Putamen (tissue), 1 donor: ENCODE measurements at regions not wholly inside any gene's neighbourhood (a gene's known extent, or its start where the extent isn't known, plus 50 kb on each side); places are given as distances from the start of the nearest gene placed in this dataset.
"Not testable (repeated sequence)": the region's sequence is repeated elsewhere in the genome, so short reads cannot be mapped to it uniquely, and the experiment has no call there.

Experiments
- DNase-seq: peaks from one replicate; pipeline ENCODE4 v3.0.0-alpha.2; 2016; ENCODE audit warnings: low spot score

DNA sequence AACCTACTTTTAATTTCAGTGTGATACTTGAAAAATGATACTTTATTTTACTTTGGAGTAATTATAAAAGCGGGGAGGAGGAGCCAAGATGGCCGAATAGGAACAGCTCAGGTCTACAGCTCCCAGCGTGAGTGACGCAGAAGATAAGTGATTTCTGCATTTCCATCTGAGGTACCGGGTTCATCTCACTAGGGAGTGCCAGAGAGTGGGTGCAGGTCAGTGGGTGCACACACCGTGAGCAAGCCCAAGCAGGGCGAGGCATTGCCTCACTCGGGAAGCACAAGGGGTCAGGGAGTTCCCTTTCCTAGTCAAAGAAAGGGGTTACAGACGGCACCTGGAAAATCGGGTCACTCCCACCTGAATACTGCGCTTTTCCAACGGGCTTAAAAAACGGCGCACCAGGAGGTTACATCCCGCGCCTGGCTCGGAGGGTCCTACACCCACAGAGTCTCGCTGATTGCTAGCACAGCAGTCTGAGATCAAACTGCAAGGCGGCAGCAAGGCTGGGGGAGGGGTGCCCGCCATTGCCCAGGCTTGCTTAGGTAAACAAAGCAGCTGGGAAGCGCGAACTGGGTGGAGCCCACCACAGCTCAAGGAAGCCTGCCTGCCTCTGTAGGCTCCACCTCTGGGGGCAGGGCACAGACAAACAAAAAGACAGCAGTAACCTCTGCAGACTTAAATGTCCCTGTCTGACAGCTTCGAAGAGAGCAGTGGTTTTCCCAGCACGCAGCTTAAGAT, 640.3 kb downstream of the EPHA3 start:
- not testable (repeated sequence) for DNase-seq

DNA sequence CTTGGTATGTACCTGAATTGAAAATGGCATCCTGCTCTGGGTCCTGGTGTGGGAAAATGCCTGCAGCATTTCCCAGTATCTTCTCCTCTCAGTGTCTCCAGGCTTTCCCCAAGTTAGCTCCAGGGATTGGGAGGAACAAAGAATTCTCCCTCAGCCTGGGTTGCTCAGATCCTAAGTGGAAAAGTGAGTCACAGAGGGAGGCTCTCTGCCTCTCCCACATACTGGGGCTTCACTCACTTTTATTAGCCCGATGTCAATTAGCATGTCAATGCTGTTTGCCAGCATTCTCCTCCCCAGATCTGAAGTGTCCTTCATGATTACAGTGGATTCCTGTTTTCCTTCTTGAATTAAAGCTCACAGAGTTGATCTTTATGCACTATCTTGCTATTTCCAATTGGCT, 655.0 kb downstream of the EPHA3 start:
- no peak for DNase-seq

DNA sequence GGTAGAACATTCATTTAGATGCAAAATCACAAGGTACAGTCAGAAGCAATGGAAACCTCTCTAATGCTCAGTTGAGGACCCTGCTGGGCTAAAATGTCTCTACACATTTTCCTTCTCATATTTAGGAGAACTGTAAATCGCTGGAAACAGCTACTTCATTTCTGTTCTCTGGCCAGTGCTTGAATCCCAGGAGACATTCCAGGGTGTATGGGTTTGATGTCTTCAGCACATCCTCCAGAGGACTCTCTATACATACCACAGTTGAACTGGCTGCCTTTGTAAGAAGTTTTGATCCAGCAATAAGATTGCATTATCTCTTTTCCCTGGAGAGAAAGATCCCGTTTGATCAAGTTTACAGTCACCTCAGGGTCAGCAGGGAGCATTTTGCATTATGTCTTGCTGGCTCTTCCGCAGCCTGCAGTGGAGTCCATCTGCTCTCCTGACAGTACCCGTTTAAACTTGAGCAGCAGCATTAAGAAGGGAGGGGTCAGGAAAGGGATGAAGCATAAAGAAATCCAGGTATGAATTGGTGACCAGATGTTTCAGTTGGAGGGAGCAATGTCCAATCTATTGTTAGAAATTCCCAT, 676.0 kb downstream of the EPHA3 start:
- no peak for DNase-seq

DNA sequence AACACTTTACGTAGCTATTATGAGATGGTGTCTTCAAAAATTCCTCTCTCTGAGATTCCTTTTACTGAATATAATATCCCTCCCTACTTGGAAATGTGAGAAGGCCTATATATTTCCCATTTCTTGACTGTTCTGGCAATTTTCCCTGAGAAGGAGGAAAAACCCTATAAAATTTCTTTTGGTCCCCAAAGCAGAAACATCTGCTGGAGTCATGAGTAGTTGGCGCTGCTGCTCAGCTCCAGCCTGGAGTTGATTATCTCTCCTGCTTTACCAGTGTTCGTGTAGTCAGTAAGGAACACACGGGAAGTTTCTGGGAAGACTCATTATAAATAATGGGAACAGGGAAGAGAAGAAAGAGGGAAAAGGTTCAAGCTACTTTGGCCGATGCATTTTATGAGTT, 680.1 kb downstream of the EPHA3 start:
- DNase-seq, result no peak

DNA sequence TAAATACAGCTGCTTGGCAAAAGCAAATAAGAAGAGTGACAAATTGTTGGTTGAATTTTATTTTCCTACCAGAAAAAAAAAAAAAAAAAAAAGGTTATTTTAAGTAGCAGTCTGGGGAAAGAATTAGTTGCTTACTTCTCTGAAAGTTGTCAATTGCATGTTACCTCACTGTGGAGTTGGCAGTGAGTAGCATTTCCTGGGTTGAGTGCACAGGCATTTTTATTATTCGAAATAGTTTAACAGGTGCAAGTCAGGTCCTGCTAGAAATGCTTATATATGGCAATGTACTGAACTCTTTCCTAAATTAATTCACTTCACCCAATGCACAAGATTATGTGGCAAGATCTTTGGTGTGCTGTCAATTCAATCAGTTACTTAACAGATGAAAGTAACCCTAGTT, 680.6 kb downstream of the EPHA3 start:
- no peak for DNase-seq

DNA sequence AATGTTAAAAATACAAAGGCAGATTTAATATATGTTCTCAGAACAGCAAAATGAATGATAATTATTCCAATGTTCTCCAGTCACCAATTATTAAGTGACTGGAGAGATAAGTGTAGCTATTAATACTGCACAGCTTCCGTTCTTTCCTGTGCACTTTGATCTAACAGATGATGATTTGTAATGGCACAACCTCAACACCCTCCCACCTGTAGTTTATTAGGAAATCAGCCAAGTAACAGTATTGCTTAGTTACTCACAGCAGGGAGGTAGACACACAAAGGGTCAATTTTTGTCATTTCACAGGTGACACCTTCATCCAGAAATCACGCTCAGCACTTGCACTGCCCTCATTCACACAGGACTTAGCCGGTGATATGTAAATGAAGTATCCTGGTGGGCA, 688.1 kb downstream of the EPHA3 start:
- no peak for DNase-seq

DNA sequence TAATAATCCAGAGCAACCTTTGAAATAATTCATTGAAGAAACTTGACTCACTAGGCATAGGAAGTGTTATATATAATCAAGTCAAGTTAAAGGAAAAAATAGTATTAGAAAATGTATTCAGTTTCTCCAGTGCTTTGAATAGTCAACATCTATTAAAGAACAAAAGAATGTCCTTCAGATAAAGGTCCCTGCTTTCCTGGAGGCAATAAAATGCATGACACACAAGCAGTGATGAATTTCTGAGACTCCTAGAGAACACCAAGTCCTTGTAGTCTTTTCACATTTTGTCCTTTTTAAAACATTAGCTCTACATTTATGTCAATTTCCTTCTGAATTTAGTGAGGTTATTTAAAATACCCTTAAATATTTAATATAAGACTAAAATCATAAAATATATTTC, 695.5 kb downstream of the EPHA3 start:
- DNase-seq, result no peak

DNA sequence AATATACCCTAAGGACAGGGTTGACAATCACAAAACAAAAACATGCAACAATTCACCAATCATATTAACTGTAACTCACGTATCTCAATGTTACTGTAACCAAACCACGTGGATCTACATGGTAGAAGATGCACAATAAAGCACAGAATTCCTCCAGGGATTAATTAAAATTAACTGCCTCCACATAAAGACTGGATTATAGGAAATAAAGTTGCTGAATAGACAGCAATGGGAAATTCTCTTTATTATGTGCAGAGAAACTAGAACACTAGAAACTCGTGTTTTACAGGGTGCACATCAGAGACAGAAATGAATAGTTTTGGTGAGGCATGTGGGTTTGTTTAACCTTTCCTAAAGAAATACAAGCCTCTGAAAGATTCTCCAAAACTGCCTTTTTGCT, 696.3 kb downstream of the EPHA3 start:
- no peak for DNase-seq

DNA sequence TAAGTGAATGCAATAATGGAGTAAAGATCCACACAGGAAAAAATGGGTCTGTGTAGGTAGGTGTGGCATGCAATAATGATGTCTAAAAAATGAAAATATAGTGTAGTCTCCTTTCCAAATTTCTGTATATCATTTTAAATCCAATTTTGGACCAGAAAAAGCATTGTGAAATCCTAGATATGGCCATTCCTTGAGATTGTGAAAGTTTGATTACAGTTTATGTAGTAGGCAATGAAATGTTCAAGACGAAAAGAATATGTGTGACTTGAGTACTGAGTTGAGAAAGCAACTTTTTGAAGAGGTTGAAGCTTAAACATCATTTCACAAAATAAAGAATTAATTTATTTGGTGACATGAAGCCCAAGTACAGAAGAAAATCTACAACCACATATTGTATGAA, 698.7 kb downstream of the EPHA3 start:
- no peak for DNase-seq

DNA sequence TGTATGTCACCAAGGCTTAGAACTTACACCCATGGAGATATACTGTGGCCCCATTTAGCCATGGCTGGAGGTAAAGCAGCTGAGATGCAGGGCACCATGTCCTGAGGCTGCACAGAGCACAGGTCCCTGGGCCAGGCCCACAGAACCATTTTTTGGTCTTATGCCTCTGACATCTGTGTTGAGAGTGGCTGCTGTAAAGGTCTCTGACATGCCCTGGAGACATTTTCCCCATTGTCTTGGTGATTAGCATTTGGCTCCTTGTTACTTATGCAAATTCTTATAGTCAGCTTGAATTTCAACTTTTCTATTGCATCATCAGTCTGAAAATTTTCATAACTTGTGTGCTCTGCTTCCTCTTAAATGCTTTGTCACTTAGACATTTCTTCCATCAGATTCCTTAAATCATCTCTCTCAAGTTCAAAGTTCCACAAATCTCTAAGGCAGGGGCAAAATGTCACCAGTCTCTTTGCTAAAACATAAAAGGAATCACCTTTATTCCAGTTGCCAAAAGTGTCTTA, 701.3 kb downstream of the EPHA3 start:
- DNase-seq, result no peak

DNA sequence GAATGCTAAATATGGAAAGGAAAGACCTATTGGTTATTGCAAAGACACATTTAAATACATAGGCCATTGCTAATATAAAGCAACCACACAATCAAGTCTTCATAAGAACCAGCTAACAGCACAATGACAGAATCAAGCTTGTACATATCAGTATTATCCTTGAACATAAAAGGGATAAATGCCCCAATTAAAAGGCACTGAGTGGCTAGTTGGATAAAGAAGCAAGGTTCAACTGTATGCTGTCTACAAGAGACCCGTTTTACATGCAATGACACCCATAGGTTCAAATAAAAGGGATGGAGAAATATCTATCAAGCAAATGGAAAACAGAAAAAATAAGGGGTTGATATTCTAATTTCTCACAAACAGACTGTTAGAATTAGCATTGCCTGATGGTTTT, 706.1 kb downstream of the EPHA3 start:
- DNase-seq, result no peak

DNA sequence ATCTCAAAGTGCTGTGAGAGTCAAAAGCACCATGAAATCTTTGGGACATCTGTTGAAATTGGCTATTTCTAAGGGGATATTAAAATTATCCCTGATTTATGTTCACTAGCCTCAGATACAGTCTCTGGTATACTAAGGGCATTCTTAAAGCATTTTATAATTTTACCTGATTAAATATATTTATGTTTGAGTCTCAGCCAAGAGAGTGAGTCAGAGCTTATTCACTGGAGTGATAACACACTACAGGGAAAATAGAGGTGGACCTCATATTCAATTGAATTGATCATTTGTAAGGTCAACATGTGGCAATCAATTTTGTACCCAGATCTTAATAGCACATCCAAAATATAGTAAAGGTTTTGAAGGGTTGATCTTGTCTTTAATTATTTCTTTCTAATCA, 733.6 kb downstream of the EPHA3 start:
- DNase-seq, result no peak

DNA sequence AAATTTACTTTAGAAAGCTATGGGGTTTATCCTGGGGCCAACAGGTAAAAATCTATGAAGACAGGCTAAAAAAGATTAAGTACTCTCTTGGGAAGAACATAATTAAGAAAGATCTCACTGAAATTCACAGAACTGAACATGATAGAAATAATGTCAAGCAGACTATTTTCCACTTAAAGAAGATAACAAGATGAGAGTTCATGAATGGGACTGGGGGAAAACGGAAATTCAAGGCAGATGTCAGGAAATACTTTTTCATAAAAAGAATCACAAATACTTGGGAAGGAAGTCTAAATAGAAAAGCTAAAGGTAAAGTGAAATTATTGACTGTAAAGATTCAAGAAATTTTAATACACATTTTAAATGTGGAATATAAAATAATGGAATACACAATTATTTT, 737.6 kb downstream of the EPHA3 start:
- DNase-seq, result no peak

DNA sequence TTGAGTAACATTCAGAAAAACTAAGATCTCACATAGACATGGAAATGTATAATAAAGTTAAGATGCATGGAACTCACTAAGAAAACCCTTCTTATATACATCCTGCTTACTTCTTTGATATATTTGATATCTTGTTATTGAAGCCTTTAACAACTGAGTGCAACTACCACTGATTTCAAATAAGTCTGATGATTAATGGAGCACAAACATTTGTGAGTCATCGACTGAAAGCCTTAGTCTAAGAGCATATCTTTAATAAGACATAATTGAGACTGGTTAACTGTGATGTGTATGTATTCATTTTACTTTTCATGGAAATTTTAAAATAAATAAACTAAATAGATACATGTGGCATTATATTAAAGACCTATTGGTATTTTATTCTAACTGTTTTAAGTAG, 740.5 kb downstream of the EPHA3 start:
- DNase-seq, result no peak

DNA sequence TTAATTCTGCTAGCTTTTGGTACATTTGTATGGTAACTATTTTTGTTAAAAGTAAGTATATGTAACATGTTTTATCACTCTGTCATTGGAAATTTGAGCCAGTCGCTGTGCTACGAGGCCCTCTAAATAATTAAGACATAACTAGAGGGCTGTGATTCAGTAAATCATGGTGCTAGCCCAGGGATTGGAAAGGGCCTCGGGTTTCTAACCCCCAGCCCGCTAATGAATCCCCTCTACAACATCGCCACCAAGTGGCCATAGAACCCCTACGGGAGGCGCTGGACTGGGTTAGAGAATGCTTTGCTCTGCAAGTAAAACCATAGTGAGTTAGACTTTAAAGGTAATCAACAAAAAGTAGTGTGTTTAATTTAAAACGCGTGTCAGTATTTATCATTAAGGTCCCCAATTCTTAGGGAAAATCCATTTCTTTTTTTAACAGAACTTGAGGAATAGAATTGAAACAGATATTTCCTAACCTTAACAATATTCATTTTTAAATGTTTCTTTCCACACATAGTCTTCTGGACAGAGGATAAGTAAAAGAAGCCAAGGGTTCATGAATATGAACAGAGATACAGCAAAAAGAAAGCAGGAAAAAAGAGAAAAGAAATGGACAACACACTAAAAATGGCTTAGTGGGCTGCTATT, 744.7 kb downstream of the EPHA3 start:
- DNase-seq, result no peak

DNA sequence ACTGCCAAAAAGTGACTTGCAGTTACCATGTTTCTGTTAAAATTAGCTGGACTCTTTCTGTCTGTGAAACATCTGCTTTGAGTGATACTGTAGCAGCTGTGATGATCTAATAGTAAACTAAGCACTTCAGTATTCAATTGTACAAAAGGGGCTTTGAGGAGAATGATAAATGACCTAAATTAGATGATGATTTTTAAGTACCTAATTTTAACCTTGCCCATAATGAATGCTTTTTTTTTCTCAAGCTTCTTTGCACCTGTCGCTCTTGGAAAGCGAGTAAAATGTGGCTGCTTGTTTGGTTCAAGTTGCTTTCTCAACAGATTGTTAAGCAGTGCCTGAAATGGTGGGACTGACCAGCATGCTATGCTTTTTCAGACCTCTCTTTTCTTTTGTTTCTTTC, 752.3 kb downstream of the EPHA3 start:
- no peak for DNase-seq

DNA sequence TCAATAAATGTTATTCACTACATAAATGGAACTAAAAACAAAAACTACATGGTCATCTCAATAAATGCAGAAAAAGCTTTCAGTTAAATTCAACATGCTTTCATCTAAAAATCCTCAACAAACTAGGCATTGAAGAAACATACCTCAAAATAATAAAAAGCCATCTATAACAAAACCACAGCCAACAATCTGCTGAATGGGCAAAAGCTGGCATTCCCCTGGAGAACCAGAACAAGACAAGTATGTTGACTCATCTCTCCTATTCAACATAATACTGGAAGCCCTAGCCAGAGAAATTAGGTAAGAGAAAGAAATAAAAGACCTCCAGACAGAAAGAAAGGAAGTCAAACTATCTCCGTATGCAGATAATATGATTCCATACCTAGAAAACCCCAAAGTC, 759.9 kb downstream of the EPHA3 start:
- DNase-seq, result no peak

DNA sequence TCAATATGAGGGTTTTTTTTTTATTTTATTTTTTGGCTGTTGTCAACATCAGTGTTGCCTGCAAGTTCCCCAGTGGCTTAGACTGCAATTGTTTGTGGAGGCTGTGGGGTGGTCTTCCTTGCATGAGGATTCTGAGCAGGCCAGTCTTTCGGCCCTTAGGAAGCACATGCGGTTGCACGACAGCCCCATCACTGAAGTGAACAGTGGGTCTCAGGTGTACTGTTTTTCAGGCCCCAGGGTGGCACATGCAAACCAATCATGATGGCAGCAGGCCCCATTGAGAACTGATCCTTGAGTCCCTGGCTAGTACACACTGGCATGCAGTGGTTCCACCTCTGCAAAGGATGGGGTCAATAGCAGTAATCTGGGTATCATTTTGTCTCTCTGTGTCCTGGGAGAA, 768.7 kb downstream of the EPHA3 start:
- DNase-seq, result no peak

DNA sequence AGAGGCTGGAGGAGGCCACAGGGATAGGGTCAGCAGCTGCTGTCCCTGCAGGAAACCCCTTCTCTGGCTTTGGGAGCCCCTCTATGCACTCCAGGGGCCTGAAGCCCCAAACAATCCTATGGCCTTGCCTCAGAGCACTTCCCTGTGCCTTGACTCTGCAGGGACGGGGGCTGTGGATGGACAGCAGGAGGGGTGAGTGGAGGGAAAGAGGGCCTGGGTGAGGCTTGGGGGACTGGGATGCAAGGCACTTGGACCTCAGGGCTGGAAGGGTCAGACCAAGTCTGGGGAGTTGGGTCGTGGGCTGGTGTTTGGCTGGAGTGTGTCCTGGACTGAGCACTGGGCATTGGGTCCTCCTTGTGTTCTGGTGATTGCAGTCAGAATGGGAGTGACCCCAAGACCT, 769.8 kb downstream of the EPHA3 start:
- no peak for DNase-seq

DNA sequence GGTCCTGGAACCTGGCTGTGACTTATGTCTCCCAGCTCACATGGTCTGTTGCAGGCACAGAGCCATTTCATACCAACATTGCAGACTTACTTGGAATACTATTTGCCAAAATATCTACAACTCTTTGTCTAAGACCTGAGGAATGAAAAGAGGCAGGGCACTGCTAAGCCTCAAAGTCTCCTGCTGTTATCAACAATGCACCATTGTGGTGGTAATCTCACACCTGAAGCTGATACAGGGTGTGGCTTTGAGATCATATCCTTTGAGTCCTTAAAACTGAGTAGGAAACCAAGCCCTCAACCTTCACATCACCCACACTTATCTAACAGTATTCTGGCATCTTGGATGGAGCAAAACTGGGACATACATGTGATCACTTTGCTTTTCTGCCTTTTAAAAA, 782.0 kb downstream of the EPHA3 start:
- DNase-seq, result no peak

DNA sequence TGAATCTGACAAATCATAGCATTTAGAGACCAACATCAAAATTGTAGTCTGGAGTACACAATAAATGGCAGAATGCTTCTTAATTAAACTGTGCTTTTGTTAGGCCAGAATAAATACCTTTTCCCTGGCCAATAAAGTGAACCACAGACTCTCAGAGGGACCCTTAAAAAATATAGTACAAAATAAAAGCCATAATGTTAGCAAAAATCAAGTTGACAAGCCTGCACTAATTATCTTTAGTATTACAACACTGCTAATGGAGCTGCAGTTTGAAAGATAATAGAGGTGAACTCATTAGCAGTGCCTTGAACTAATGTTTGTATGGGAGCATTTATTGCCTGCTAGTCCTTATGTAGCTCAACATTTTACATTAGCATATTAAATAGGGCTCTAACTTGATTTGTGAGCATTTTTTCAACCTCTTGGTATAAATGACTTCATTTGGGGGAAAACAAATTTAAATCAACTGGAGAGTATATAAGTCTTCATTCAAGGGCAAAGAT, 801.3 kb downstream of the EPHA3 start:
- DNase-seq, result no peak

DNA sequence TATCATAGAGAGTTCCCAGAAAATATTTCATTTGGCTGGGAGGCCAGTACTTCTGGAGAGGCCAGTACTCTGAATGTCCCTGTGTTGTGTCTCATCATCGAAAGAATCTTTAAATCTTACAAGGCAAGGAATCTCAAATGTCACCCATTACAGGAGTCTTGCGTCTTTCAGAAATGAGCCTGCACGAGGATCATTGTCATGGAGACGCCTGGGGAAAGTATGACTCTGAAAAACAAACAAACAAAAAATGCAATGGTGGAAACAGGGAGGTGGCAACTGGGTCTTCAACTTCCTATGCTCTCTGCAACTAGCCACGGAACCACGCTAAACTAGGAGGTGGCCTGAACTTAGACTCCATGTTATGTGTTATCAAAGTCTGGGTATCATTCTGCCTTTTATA, 804.6 kb downstream of the EPHA3 start:
- DNase-seq, result no peak

DNA sequence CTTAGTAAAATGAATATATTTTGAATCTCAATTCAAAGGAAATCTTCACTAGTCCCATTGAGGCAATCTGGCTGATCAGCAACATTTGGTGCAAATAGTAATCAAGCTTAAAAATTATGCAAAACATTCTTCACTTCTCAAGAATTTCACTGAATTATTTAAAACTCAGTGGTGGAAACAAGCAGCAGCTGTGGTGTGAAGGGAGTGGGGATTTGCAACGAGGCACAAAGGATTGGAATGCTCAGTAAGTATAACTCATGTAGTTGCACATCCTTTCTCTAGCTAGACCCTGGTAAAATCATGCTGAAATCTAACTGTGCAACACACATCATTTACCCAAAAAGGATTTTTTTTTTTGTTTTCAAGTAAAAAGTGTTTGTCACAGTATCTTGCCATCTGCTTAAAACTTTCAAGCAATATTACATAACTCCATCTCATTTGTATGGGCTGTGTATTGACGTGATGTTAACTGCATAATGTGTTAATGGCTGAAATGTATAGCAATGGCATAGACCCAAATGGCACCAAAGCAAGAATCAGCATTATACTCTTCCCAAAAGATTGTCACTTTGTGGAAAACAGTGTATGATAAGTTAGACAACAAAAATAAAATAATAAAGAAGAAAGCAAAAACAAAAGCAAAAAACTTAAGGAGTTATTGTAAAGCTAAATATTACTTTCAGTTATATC, 816.6 kb downstream of the EPHA3 start:
- no peak for DNase-seq
